GM08714 (cell line): ENCODE measurements at regions not wholly inside any gene's neighbourhood (a gene's known extent, or its start where the extent isn't known, plus 50 kb on each side); places are given as distances from the start of the nearest gene placed in this dataset.

Experiments
- H3K4me3 ChIP-seq: fragments of 200-500 bp; sonication (Bioruptor generic); 2 replicates; pipeline ENCODE4 v1.5.1; 2014; ENCODE audit warnings: mild to moderate bottlenecking, low read length, inconsistent platforms
- ZNF274 ChIP-seq: IDR thresholded peaks from 2 replicates; pipeline ENCODE4 v1.6.1; 2012; ENCODE audit warnings: mild to moderate bottlenecking, low read depth, low read length

DNA sequence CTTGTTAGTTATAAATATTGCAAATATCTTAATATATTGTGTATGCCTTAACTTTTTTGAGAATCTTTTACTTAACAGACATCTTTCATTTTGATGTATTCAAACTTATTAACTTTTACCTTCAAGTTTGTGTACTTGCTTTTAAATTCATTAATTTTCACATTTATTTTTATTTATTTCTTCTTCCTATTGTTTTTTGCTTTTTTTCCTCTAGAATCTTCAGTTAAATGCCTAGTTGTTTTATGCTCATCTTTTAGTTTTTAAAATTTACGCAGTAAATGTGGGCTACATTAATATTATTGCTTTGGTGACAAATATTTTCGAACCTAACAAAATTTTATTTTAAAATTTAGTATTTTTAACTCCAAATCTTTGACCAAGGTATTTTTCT, 89.0 kb downstream of the TNFAIP3 start:
- no peak overlapping the region for H3K4me3 ChIP-seq
- TF ChIP-seq ZNF274: no peak

DNA sequence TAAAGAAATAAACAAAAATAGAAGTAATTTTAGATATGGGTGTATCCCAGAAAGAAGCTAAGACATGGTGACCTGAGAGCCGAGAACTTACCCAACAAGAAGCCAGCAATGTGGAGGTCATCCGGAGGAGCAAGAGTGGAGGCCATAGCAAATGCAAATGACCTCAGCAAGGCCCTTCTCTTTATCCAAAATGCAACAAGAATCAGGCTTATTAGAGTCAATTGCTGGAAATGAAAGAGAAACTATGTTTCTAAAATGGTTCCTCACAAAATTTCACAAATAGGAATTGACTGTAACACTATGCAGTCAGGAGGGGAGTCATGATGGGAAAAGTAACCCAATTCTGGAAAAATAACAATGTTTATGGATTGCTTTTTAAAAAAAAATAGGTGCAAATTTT, 90.4 kb downstream of the TNFAIP3 start:
- H3K4me3 ChIP-seq: no peak overlapping the region
- TF ChIP-seq ZNF274: no peak

DNA sequence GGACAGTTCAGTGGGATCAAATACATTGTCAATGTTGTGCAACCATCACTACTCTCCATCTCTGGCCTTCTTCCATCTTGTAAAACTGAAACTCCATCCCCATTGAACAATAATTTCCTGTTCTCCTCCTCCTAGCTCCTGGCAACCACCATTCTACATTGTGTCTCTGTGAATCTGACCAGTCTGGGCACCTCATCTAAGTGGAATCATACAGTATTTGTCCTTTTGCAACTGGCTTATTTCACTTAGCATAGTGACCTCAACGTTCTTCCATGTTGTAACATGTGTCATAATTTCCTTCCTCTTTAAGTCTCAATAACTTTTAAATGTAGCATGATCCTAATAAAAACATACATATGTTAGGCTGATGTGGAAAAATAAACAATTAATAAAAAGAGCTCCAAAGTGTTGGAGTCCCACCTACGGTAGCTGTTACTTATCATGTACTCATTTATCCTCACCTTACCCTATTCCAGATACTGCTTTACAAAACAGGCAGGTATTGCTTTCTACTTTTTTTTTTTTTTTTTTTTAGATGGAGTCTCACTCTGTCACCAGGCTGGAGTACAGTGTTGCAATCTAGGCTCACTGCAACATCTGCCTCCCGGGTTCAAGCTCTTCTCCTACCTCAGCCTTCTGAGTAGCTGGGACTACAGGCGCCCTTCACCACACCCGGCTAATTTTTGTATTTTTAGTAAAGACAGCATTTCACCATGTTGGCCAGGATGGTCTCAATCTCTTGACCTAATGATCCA, 91.9 kb downstream of the TNFAIP3 start:
- H3K4me3 ChIP-seq: no peak overlapping the region
- TF ChIP-seq ZNF274: no peak

DNA sequence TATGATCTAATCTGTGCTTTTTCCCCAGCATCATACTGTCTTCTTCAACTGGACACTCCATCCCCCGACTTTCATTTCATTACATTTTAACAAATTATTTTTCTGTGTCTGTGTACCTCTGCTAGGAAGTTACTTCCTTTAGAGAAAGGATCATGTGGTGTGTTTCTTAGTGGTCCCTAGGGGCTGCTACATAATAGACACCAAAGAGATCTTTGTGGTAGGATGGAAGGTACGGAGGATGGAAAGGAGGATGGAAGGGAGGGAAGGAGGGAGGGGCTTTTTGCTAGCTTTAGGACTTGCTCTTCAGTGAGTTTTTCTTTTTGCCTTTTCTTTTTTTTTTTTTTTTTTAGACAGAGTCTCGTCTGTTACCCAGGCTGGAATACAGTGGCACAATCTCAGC, 95.7 kb downstream of the TNFAIP3 start:
- H3K4me3 ChIP-seq: no peak overlapping the region
- no peak for TF ChIP-seq ZNF274

DNA sequence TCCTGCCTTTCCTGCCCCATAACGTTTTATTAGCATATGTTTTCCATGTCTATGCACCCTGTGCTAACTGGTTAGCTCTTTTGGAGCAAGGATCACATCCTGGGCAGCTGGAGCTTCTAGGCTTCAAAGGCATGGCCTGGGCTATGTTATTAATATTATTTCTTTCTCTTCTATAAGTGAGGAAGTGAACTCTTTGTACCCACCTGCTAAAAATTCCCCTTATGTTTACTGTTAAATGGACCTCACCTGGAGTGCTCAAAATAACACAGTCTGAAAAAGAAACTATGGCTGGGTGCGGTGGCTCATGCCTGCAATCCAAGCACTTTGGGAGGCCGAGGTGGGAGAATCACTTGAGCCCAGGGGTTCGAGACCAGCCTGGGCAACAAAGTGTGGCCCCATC, 97.8 kb downstream of the TNFAIP3 start:
- no peak overlapping the region for H3K4me3 ChIP-seq
- TF ChIP-seq ZNF274: no peak

DNA sequence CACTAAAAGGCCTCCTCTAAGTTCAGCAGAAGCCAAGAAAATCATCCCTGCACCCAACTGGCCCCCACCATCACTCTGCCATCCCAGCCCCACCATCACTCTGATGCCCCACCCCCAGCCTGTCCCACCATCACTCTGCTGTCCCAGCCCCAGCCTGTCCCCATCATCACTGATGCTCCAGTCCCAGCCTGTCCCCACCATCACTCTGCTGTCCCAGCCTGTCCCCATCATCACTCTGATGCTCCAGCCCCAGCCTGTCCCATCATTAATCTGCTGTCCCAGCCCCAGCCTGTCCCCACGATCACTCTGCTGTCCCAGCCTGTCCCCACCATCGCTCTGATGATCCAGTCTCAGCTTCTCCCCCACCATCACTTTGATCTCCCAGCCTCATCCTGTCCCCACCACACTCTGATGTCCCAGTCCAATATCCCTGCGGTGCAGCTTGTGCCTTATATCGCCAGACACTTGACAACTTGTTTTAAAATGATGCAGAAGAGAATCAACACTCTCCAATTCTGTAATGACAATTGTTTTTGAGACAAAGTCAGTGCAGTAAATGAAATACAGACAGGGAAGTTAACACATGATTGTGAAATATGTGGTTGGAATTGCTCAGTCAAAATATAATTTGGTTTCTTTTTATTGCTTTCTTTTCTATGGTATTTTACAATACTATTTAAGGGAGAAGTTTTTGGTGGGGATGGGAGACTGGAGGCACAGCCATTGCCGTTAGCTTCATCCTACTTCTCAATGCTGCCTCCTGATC, 100.8 kb downstream of the TNFAIP3 start:
- TF ChIP-seq ZNF274: no peak
- no peak overlapping the region for H3K4me3 ChIP-seq

DNA sequence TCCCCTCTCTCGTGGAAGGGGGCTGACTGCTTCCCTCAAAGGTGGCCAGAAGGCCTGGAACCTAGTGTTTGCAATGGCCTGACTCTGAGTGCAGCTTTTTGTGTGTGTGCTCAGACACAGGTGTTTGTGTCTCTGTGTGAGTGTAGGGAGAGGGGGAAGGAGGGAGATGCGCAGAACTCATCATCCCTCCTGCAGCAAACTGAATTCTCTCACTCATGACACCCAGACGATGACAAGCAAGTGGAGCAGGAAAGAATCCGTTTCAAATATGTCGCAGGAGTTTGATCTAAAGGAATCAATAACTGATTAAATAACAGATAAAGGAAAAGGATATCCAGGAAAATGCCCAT, 101.4 kb downstream of the TNFAIP3 start:
- no peak overlapping the region for H3K4me3 ChIP-seq
- no peak for TF ChIP-seq ZNF274

DNA sequence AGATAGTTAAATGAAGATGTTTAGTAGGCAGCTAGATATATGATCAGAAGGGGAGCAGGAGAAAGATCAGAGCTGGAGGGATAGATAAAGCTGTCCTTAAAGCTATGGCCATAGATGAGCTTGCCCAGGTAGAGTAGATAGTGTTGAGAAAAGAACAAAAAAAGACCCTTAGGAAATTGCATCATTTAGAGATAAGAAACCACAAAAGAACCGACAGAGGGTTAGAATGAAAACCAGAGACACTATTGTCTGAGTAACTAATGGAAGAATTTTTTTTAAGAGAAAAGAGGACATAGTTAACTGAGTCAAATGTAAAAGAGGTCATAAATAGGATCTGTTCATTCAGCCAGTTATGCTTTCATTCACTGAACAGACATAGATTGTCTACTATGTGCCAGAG, 101.8 kb downstream of the TNFAIP3 start:
- TF ChIP-seq ZNF274: no peak
- no peak overlapping the region for H3K4me3 ChIP-seq

DNA sequence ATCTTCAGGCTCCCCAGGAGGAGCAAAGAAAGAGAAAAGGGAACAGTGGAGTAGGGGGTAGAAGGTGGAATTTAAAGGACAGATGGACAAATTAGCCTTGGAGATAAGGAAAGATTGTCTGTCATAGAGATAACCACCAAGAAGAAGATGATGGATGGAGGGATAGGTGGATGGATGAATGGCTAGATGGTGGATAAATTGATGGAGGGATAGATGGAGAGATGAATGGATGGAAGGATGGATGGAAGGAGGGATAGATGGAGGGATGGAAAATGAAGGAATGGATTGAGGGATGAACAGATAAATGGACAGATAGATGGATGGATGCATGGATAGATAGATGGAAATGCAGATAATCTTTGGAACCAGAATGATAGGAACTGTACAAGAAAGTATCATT, 102.8 kb downstream of the TNFAIP3 start:
- H3K4me3 ChIP-seq: no peak overlapping the region
- no peak for TF ChIP-seq ZNF274

DNA sequence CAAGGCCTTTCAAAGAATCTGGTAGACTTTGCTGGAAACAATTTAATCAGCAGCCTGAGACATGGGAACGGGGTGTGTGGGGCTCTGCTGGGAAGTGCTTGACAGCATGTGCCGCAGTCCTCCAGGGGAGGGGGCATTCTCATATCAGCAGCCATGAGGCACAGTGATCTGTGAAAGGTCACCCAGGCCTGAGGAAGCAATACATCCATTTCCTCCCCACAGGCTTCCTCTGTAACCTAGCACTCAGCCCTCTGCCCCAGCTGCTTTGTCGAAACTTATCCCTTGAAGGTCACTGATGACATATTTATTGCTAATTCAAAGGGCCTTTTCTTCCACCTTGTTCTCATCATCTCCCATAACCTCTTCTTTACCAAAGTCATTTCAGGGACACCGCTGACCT, 103.3 kb downstream of the TNFAIP3 start:
- TF ChIP-seq ZNF274: no peak
- no peak overlapping the region for H3K4me3 ChIP-seq

DNA sequence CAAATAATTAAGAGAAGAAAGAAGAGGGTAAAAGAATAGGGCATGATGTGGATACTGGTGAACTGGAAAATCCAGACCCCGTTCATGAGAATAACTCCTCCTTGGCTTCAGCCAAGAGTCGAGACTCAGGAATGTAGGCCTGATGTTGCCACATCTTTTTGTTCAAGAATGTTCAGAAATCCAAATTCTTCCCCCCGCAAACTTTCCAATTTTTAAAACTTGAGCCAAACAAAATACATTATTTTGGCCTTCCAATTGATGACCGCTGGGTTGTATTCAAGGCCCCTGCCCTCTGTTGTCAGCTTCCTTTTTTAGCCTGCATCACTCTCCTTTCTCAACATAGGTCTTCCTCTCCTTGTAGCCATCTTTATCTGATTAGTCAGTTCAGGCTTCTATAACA, 106.1 kb downstream of the TNFAIP3 start:
- no peak overlapping the region for H3K4me3 ChIP-seq
- TF ChIP-seq ZNF274: no peak

DNA sequence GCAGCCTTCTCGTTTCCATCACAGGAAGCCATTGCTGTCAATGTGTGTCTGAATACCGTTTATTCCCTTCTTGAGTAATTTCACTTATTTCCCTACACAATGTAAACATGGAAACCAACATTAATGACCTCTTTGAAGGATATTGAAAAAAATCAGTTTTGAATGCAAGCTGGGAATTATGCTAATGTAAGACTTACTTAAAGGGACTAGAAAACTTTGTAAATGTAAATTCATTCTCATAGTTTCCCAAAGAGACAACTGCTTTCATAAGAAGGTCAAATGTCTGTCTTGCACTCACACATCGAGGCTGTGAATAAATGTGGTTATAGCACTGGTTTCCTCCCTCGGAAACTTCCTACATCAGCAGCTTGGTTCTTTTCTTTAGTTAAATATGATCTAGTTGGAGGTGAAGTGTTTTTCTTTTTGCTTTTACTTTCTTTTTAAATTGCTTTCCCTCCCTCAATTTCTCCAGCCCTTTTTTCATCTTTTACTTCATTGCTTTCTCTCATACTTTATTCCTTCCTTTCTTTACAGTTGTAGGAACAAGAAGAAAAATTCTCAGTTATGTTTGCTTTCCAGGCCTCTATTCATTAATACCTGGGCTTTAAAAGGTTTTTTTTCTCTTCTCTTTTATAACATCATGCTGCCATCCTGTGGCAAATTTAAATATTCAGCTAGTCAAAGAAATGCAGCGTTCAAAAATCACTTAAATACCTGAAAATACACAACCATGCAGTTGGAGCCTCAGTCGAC, 108.3 kb downstream of the TNFAIP3 start:
- no peak overlapping the region for H3K4me3 ChIP-seq
- TF ChIP-seq ZNF274: no peak

DNA sequence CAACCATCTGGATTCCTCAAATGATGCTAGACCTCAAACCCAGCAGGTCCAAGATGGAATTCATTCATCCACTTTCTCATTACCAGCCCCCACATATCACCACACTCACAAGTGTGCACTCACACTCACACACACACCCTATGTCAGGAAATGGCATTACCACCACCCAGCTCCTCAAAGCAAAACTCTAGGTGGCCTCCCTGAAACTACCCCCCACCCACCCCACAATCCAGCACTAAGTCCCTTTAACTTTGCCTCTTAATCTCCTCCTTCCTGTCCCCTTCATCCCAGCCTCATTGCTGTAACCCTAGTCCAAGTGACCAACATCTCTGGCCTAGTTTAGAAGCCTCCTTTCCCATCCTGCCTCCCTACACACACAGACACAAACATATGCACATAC, 109.4 kb downstream of the TNFAIP3 start:
- no peak overlapping the region for H3K4me3 ChIP-seq
- TF ChIP-seq ZNF274: no peak

DNA sequence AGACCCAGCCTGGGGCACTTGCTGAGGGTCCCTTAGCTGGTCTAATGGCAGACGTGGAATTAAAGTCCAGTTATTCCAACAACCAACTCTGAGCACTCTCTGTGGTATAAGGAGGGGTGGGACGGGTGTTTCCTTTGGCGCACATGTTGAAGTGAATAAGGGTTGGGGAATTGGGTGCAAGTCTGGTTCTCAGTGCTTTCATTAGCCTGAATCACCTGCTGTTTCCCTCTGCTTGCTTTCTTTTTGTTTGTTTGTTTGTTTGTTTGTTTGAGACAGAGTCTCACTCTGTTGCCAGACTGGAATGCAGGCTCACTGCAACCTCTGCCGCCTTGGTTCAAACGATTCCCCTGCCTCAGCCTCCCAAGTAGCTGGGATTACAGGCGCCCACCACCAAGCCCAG, 110.1 kb downstream of the TNFAIP3 start:
- TF ChIP-seq ZNF274: no peak

DNA sequence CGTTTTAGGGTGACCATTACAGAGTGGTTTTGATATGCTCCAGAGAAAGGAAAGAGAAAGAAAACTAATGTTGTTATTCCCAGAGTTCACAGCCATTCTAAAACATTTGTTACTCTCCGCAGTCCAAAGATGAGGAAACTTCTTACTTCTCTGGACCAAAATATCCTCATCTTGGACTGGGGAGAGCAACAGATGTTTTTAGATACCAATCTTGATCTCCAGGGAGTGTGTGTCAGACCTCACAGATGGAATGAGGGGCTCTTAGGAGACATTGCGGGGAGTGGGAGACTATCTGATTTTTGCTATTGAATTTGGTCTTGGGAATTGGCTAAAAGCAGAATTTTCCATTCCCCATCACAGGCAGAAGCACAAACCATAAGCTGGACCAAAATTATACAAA, 110.8 kb downstream of the TNFAIP3 start:
- no peak overlapping the region for H3K4me3 ChIP-seq
- TF ChIP-seq ZNF274: no peak

More for the DNA sequence above, 110.1 kb downstream of the TNFAIP3 start:
- no peak overlapping the region for H3K4me3 ChIP-seq
